ENCODE measurements at regions not wholly inside any gene's neighbourhood (a gene's known extent, or its start where the extent isn't known, plus 50 kb on each side); places are given as distances from the start of the nearest gene placed in this dataset.

- no peak for TF ChIP-seq CTCF (IDR thresholded peaks at IDR 0.05)
- H3K4me3 ChIP-seq (replicated peaks in 1 of 3; ENCODE audit: low read depth in 2 of 3, low read length in 3 of 3) = no peak overlapping the region
- DNase-seq = no peak
- no peak overlapping the region for H3K4me2 ChIP-seq (replicated peaks; ENCODE audit: extremely low read depth, low read length, poor library complexity, severe bottlenecking)
- Mint-ChIP-seq H3K36me3 (no peaks in the 10 kb centered on the region), H3K4me3 (no peak overlapping the region), H3K27ac (no peak overlapping the region), H3K9me3 (peaks cover 0 to 2% (median 0%) of the 10 kb centered on the region in 7 donors), H3K27me3 (ENCODE audit: low read depth in 3 of 3) (peaks cover 1 to 4% (median 1%) of the 10 kb centered on the region in 3 donors), H3K4me1 (peaks cover 8% of the 10 kb centered on the region)
- no peaks in the 10 kb centered on the region for H3K27me3 ChIP-seq (ENCODE audit: control insufficient read depth in 2 of 2, insufficient read depth in 2 of 2, low read length in 2 of 2)
- H3K9ac ChIP-seq (ENCODE audit: insufficient read depth, low read length, poor library complexity, severe bottlenecking) = no peak overlapping the region
- intact Hi-C loops (cut with micrococcal nuclease) = no loop called here
- no peaks in the 10 kb centered on the region for H3K79me2 ChIP-seq (ENCODE audit: insufficient read depth, low read length)
- H2AFZ ChIP-seq (ENCODE audit: insufficient read depth, low read depth, low read length, poor library complexity, severe bottlenecking) = no peak overlapping the region
- no peaks in the 10 kb centered on the region for H3K9me3 ChIP-seq (replicated peaks in 1 of 2; ENCODE audit: control insufficient read depth in 1 of 2, insufficient read depth in 1 of 2, low read length in 2 of 2)
- H3K27ac ChIP-seq (ENCODE audit: low read depth in 1 of 2, low read length in 2 of 2) = no peak overlapping the region
- H4K20me1 ChIP-seq (ENCODE audit: insufficient read depth, low read length) = no peaks in the 10 kb centered on the region
- H3K36me3 ChIP-seq (replicated peaks in 1 of 2; ENCODE audit: control insufficient read depth in 1 of 2, insufficient read depth in 2 of 2, low read length in 2 of 2) = no peaks in the 10 kb centered on the region
- peaks cover 3 to 6% of the 10 kb centered on the region in 2 donors for H3K4me1 ChIP-seq (ENCODE audit: control insufficient read depth in 1 of 2, insufficient read depth in 2 of 2, low read length in 2 of 2)
- 80% methylated on average over 1 of the region's 7 CpGs for WGBS (ENCODE audit: insufficient coverage)
These were observed 198.6 kb downstream of the FOXA2 start for GRCh38 chr20:22385602-22386305.

GRCh38 chr20:22384978-22385377 is 199.4 kb downstream of the FOXA2 start:
- Mint-ChIP-seq H3K36me3 (no peaks in the 10 kb centered on the region), H3K4me3 (no peak overlapping the region), H3K4me1 (peaks cover 8% of the 10 kb centered on the region), H3K9me3 (peaks cover 0 to 2% (median 0%) of the 10 kb centered on the region in 7 donors), H3K27me3 (ENCODE audit: low read depth in 3 of 3) (peaks cover 1 to 4% (median 1%) of the 10 kb centered on the region in 3 donors), H3K27ac (no peak overlapping the region)
- DNase-seq = no peak
- H2AFZ ChIP-seq (ENCODE audit: insufficient read depth, low read depth, low read length, poor library complexity, severe bottlenecking) = no peak overlapping the region
- no peaks in the 10 kb centered on the region for H3K27me3 ChIP-seq (ENCODE audit: control insufficient read depth in 2 of 2, insufficient read depth in 2 of 2, low read length in 2 of 2)
- H3K4me3 ChIP-seq (replicated peaks in 1 of 3; ENCODE audit: low read depth in 2 of 3, low read length in 3 of 3) = no peak overlapping the region
- no peaks in the 10 kb centered on the region for H4K20me1 ChIP-seq (ENCODE audit: insufficient read depth, low read length)
- H3K4me1 ChIP-seq (ENCODE audit: control insufficient read depth in 1 of 2, insufficient read depth in 2 of 2, low read length in 2 of 2) = peaks cover 3 to 6% of the 10 kb centered on the region in 2 donors
- H3K36me3 ChIP-seq (replicated peaks in 1 of 2; ENCODE audit: control insufficient read depth in 1 of 2, insufficient read depth in 2 of 2, low read length in 2 of 2) = no peaks in the 10 kb centered on the region
- no peaks in the 10 kb centered on the region for H3K9me3 ChIP-seq (replicated peaks in 1 of 2; ENCODE audit: control insufficient read depth in 1 of 2, insufficient read depth in 1 of 2, low read length in 2 of 2)
- 100% methylated on average over 2 of the region's 3 CpGs for WGBS (ENCODE audit: insufficient coverage)
- TF ChIP-seq CTCF (IDR thresholded peaks at IDR 0.05) = no peak
- no peaks in the 10 kb centered on the region for H3K79me2 ChIP-seq (ENCODE audit: insufficient read depth, low read length)
- intact Hi-C loops (cut with micrococcal nuclease) = no loop called here
- no peak overlapping the region for H3K4me2 ChIP-seq (replicated peaks; ENCODE audit: extremely low read depth, low read length, poor library complexity, severe bottlenecking)
- no peak overlapping the region for H3K9ac ChIP-seq (ENCODE audit: insufficient read depth, low read length, poor library complexity, severe bottlenecking)
- H3K27ac ChIP-seq (ENCODE audit: low read depth in 1 of 2, low read length in 2 of 2) = no peak overlapping the region

Data from CD14-positive monocyte (primary cell).